Suprapubic skin (tissue), 4 donors: ENCODE measurements at regions not wholly inside any gene's neighbourhood (a gene's known extent, or its start where the extent isn't known, plus 50 kb on each side); places are given as distances from the start of the nearest gene placed in this dataset.
"Not testable (repeated sequence)": the region's sequence is repeated elsewhere in the genome, so short reads cannot be mapped to it uniquely, and the experiment has no call there.

Experiments
- DNase-seq, 2 donors: peaks; one replicate each; pipeline ENCODE4 v3.0.0-alpha.2; 2019; ENCODE audit warnings: low spot score in 2 of 2
- H3K27ac ChIP-seq: fragments of 200-600 bp; sonication (generic); one replicate; pipeline ENCODE4 v1.5.1; 2019
- H3K27me3 ChIP-seq: fragments of 200-600 bp; sonication (generic); one replicate; pipeline ENCODE4 v1.5.1; 2019
- H3K36me3 ChIP-seq: fragments of 200-600 bp; sonication (generic); one replicate; pipeline ENCODE4 v1.5.1; 2019
- H3K4me1 ChIP-seq: fragments of 200-600 bp; sonication (generic); one replicate; pipeline ENCODE4 v1.5.1; 2019
- H3K4me3 ChIP-seq: fragments of 200-600 bp; sonication (generic); one replicate; pipeline ENCODE4 v1.5.1; 2019; ENCODE audit warnings: mild to moderate bottlenecking
- H3K9me3 ChIP-seq: fragments of 200-600 bp; sonication (generic); one replicate; pipeline ENCODE4 v1.5.1; 2019
- CTCF ChIP-seq, 2 donors: fragments of 200-600 bp in 1 of 2; fragments of 450-650 bp in 1 of 2; sonication (generic) in 1 of 2; IDR thresholded peaks; one replicate each; pipeline ENCODE4 v1.5.1; 2016 to 2019; ENCODE audit warnings: antibody characterized with exemption in 2 of 2, mild to moderate bottlenecking in 1 of 2, moderate library complexity in 1 of 2
- EP300 ChIP-seq: sonication (generic); formaldehyde crosslinking; IDR thresholded peaks from one replicate; pipeline ENCODE4 v1.6.1; 2017; ENCODE audit warnings: antibody characterized with exemption
- POLR2A ChIP-seq, 2 donors: fragments of 450-650 bp; IDR thresholded peaks; one replicate each; pipeline ENCODE4 v1.6.1; 2017; ENCODE audit warnings: antibody characterized with exemption in 2 of 2, mild to moderate bottlenecking in 2 of 2, moderate library complexity in 2 of 2
- POLR2AphosphoS5 ChIP-seq, 3 donors: sonication (generic); formaldehyde crosslinking; IDR thresholded peaks; one replicate each; pipeline ENCODE4 v1.6.1; 2017; ENCODE audit warnings: antibody characterized with exemption in 3 of 3
- WGBS: methylation state at CpG from one replicate; pipeline ENCODE4 v1.1.5; 2018; 5-methylcytosine and 5-hydroxymethylcytosine counted together

GRCh38 chr5:42066131-42066530, 141.1 kb downstream of the FBXO4 start:
- Histone ChIP-seq H3K4me1 (no peaks in the 10 kb centered on the region), H3K4me3 (no peak overlapping the region), H3K36me3 (no peaks in the 10 kb centered on the region), H3K27me3 (no peaks in the 10 kb centered on the region), H3K27ac (no peak overlapping the region), H3K9me3 (no peaks in the 10 kb centered on the region)
- WGBS, result 82% methylated on average over 3 of the region's 3 CpGs
- TF ChIP-seq CTCF (IDR thresholded peaks at IDR 0.05) (no peak), POLR2AphosphoS5 (IDR thresholded peaks at IDR 0.05) (no peak), POLR2A (IDR thresholded peaks at IDR 0.05) (no peak)
- DNase-seq, result no peak

- Histone ChIP-seq H3K36me3 (no peaks in the 10 kb centered on the region), H3K4me1 (no peaks in the 10 kb centered on the region), H3K4me3 (no peak overlapping the region), H3K9me3 (no peaks in the 10 kb centered on the region), H3K27me3 (no peaks in the 10 kb centered on the region), H3K27ac (no peak overlapping the region)
- no peak for DNase-seq
- TF ChIP-seq CTCF (IDR thresholded peaks at IDR 0.05) (no peak), POLR2AphosphoS5 (IDR thresholded peaks at IDR 0.05) (no peak), POLR2A (IDR thresholded peaks at IDR 0.05) (no peak), EP300 (no peak)
- 89% methylated on average over 1 of the region's 1 CpG for WGBS
These were observed 149.3 kb downstream of the FBXO4 start for GRCh38 chr5:42074353-42074752.

DNA sequence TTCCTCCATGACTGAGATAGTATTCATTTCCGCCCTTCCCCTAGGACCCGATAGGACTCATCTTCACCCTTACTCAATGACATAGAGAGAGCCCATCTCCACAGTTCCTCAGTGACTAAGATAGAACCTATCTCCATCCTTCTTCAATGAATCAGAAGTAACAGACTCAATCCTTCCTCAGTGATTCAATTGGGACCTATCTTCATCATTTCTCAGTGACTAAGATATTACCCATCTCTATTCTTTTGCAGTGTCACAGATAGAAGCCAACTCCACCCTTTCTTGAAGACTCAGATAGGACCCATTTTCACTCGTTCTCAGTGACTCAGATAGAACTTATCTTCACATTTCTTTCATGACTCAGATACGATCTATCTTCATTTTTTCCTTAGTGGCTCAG, 164.6 kb downstream of the FBXO4 start:
- no peak for DNase-seq
- 84% methylated on average over 4 of the region's 4 CpGs for WGBS
- Histone ChIP-seq H3K27ac (no peak overlapping the region), H3K27me3 (no peaks in the 10 kb centered on the region), H3K4me1 (no peaks in the 10 kb centered on the region), H3K36me3 (no peaks in the 10 kb centered on the region), H3K9me3 (no peaks in the 10 kb centered on the region), H3K4me3 (no peak overlapping the region)
- TF ChIP-seq CTCF (IDR thresholded peaks at IDR 0.05) (no peak), POLR2A (IDR thresholded peaks at IDR 0.05) (no peak), EP300 (no peak), POLR2AphosphoS5 (IDR thresholded peaks at IDR 0.05) (no peak)

GRCh38 chr5:42090162-42090561, 165.1 kb downstream of the FBXO4 start:
- no peak for DNase-seq
- Histone ChIP-seq H3K36me3 (no peaks in the 10 kb centered on the region), H3K27me3 (no peaks in the 10 kb centered on the region), H3K27ac (no peak overlapping the region), H3K4me3 (no peak overlapping the region), H3K9me3 (no peaks in the 10 kb centered on the region), H3K4me1 (no peaks in the 10 kb centered on the region)
- TF ChIP-seq POLR2AphosphoS5 (IDR thresholded peaks at IDR 0.05) (no peak), CTCF (IDR thresholded peaks at IDR 0.05) (no peak), EP300 (no peak), POLR2A (IDR thresholded peaks at IDR 0.05) (no peak)

- 57% methylated on average over 5 of the region's 5 CpGs for WGBS
- H3K9me3 ChIP-seq, H3K4me1 ChIP-seq, H3K36me3 ChIP-seq, H3K4me3 ChIP-seq, DNase-seq, H3K27me3 ChIP-seq, H3K27ac ChIP-seq: not testable (repeated sequence)
These were observed 174.8 kb downstream of the FBXO4 start for GRCh38 chr5:42099846-42100245.

DNA sequence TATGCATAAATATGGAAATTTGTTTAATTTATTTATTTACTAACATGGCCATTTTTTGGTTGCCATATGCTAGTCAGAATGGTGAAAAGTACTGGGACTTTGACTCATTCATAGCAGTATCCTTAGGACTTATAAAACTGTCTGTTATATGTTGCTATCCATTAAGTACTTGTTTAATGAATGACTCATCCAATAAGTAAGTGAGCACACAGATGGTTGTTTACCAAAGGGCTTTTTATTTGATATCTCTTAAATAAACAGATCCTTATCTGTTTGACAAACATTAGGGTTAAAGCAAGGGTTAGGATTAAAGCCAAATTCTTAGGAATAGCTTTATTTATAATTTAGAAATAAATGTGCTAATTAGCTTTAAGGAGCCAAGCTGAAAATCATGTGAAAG, 183.4 kb downstream of the FBXO4 start:
- H3K27me3 ChIP-seq, result no peaks in the 10 kb centered on the region
- no peaks in the 10 kb centered on the region for H3K4me1 ChIP-seq
- no peak overlapping the region for H3K4me3 ChIP-seq
- no peak overlapping the region for H3K27ac ChIP-seq
- no peaks in the 10 kb centered on the region for H3K9me3 ChIP-seq
- no peak for TF ChIP-seq EP300
- TF ChIP-seq POLR2AphosphoS5 (IDR thresholded peaks at IDR 0.05), result no peak
- TF ChIP-seq CTCF (IDR thresholded peaks at IDR 0.05), result no peak
- no peak for TF ChIP-seq POLR2A (IDR thresholded peaks at IDR 0.05)
- H3K36me3 ChIP-seq, result no peaks in the 10 kb centered on the region
- no peak for DNase-seq
